BE2C (cell line): ENCODE measurements at regions not wholly inside any gene's neighbourhood (a gene's known extent, or its start where the extent isn't known, plus 50 kb on each side); places are given as distances from the start of the nearest gene placed in this dataset.

ENCODE experiments used
- DNase-seq: peaks from one replicate; pipeline ENCODE4 v3.0.0-alpha.2; 2020
- H3K27me3 ChIP-seq: fragments of 250-450 bp; sonication (Bioruptor Pico); 2 replicates; pipeline ENCODE4 v1.5.1; 2020; ENCODE audit warnings: mild to moderate bottlenecking
- H3K36me3 ChIP-seq: fragments of 250-450 bp; sonication (Bioruptor Pico); 2 replicates; pipeline ENCODE4 v1.5.1; 2020; ENCODE audit warnings: mild to moderate bottlenecking
- H3K4me1 ChIP-seq: fragments of 250-450 bp; sonication (Bioruptor Pico); 2 replicates; pipeline ENCODE4 v1.5.1; 2020
- H3K4me3 ChIP-seq: 2 replicates; pipeline ENCODE4 v1.5.1; 2011; ENCODE audit warnings: low read depth, low read length
- H3K9me3 ChIP-seq: fragments of 250-450 bp; sonication (Bioruptor Pico); 2 replicates; pipeline ENCODE4 v1.5.1; 2020
- TF ChIP-seq, protein P1 (sequence below): IDR thresholded peaks from 2 replicates; pipeline ENCODE4 v1.5.1; 2012; ENCODE audit warnings: mild to moderate bottlenecking, low read depth, low read length

DNA sequence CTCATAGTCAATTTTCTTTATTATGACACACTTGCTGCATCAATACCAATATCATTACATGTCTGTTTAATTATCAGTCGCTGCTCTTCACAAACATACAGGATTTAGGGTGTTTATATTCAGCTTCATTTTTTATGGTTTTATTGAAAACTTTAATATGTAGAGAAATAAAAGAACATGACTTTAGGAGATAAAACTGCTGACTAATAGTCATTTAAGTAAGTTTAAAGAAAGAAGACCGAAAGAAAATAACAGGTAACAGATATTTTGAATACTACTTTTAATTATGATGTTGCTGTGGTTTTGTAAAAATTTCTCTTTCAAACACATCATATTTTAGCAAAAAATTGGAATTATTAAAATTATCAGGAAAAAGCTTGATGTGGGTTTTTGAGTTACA, 685.1 kb upstream of the BRINP3 start:
- Histone ChIP-seq H3K4me1 (no peaks in the 10 kb centered on the region), H3K9me3 (no peaks in the 10 kb centered on the region; the same call in 1 of the 2 replicates), H3K36me3 (no peaks in the 10 kb centered on the region), H3K27me3 (no peaks in the 10 kb centered on the region), H3K4me3 (no peak overlapping the region)
- TF ChIP-seq, protein P1, sequence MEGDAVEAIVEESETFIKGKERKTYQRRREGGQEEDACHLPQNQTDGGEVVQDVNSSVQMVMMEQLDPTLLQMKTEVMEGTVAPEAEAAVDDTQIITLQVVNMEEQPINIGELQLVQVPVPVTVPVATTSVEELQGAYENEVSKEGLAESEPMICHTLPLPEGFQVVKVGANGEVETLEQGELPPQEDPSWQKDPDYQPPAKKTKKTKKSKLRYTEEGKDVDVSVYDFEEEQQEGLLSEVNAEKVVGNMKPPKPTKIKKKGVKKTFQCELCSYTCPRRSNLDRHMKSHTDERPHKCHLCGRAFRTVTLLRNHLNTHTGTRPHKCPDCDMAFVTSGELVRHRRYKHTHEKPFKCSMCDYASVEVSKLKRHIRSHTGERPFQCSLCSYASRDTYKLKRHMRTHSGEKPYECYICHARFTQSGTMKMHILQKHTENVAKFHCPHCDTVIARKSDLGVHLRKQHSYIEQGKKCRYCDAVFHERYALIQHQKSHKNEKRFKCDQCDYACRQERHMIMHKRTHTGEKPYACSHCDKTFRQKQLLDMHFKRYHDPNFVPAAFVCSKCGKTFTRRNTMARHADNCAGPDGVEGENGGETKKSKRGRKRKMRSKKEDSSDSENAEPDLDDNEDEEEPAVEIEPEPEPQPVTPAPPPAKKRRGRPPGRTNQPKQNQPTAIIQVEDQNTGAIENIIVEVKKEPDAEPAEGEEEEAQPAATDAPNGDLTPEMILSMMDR: no peak
- DNase-seq: no peak

DNA sequence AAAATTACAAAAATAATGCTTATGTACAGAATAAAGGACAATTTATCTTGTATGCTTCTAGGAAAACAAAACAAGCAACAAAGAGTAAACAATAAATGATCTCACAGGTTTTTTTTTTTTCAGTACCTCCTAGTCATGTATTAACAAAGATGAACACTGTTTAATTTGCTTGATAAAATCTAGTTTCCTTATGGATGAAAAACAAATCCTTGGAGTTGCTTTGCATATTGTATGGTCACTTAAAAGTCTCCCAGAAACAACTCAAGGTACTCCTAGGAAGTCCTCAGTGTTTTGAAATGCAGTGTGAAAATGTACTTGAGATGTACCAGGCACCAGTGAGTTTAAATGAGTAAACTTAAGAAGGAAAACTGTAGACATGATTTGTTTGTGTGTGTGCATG, 686.0 kb upstream of the BRINP3 start:
- DNase-seq: no peak
- no peak overlapping the region for H3K4me3 ChIP-seq
- no peaks in the 10 kb centered on the region for H3K27me3 ChIP-seq
- no peaks in the 10 kb centered on the region; the same call in 1 of the 2 replicates for H3K9me3 ChIP-seq
- H3K4me1 ChIP-seq: no peaks in the 10 kb centered on the region
- TF ChIP-seq, protein P1: no peak
- H3K36me3 ChIP-seq: no peaks in the 10 kb centered on the region

- DNase-seq: no peak
- Histone ChIP-seq H3K27me3 (no peaks in the 10 kb centered on the region), H3K4me1 (no peaks in the 10 kb centered on the region; the same call in 1 of the 2 replicates), H3K9me3 (no peaks in the 10 kb centered on the region), H3K36me3 (no peaks in the 10 kb centered on the region), H3K4me3 (no peak overlapping the region)
- TF ChIP-seq, protein P1: no peak
Measured at GRCh38 chr1:191174298-191174697, 696.6 kb upstream of the BRINP3 start.

DNA sequence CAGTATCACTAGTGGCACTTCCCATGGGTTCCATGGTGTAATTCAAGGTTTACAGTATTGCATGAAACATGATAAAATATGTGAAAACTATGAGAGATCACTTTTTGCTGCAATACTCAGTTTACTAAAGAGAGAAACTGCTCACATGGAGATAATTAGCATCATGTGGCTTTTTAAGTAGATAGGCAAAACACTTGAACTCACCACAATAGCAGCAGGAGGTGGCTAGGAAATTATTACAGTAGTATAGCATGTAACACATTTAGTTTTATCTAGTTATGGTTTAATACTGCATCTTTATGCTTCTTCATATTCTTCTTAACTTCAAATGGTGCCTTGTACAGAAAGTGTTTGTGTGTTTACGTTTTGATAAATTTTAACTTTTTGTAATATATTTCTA, 698.5 kb upstream of the BRINP3 start:
- TF ChIP-seq, protein P1: no peak
- no peak for DNase-seq
- no peaks in the 10 kb centered on the region; the same call in 1 of the 2 replicates for H3K4me1 ChIP-seq
- no peak overlapping the region for H3K4me3 ChIP-seq
- no peaks in the 10 kb centered on the region for H3K36me3 ChIP-seq
- no peaks in the 10 kb centered on the region for H3K9me3 ChIP-seq
- H3K27me3 ChIP-seq: no peaks in the 10 kb centered on the region

DNA sequence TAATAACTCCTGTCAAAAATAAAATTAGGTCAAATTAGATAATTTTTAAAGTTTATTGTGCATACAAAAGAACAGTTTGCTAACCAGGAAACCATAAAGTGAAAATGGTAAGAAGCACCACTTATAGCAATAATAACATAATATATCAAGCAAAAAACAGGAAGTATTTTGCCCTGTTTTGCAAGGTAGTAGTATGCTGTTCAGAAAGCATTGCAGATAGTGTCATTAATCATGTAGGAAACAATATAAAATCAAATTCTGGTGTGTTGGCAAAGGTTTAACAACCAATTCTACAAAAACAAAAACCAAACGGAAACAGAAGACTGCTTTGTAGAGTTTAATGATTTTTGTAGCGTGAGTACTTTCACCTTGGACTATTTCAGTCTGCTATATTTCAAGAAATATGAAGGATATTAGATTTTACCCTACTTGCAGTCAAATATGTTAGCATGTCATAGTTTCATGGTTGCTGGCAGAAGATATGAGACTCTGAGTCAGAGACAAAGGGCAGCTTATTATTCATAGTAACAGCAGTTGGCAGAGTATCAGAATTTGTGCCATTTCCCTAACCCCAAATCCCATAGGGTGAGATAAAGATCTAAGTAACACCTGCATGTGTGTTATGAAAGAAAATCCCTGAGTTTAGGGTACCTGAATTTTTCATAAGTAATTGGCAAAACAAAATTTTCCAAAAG, 729.0 kb upstream of the BRINP3 start:
- DNase-seq: no peak
- Histone ChIP-seq H3K4me3 (no peak overlapping the region), H3K36me3 (no peaks in the 10 kb centered on the region), H3K27me3 (no peaks in the 10 kb centered on the region), H3K4me1 (no peaks in the 10 kb centered on the region; the same call in none of the 2 replicates), H3K9me3 (no peaks in the 10 kb centered on the region)
- TF ChIP-seq, protein P1: no peak

GRCh38 chr1:191222206-191222605, 744.5 kb upstream of the BRINP3 start:
- peaks cover 12% of the 10 kb centered on the region for H3K4me1 ChIP-seq
- no peaks in the 10 kb centered on the region for H3K27me3 ChIP-seq
- H3K4me3 ChIP-seq: no peak overlapping the region; the same call in 1 of the 2 replicates
- peak; percentile 31 for DNase-seq
- H3K9me3 ChIP-seq: no peaks in the 10 kb centered on the region; the same call in 1 of the 2 replicates
- H3K36me3 ChIP-seq: no peaks in the 10 kb centered on the region
- TF ChIP-seq, protein P1: no peak
